Right lung (tissue), 2 donors: ENCODE measurements at regions not wholly inside any gene's neighbourhood (a gene's known extent, or its start where the extent isn't known, plus 50 kb on each side); places are given as distances from the start of the nearest gene placed in this dataset.

Source experiments
- DNase-seq, 2 donors: peaks; one replicate each; pipeline ENCODE4 v3.0.0-alpha.2; 2013

- no peak for DNase-seq
Observed at GRCh38 chr2:129698593-129698992, 280.9 kb upstream of the RAB6C start.

- DNase-seq = no peak
Observed at GRCh38 chr2:129699781-129700573, 279.5 kb upstream of the RAB6C start.

- DNase-seq = no peak
Observed at GRCh38 chr2:129702416-129703176, 276.9 kb upstream of the RAB6C start.

GRCh38 chr2:129705085-129705484 is 274.4 kb upstream of the RAB6C start:
- DNase-seq = no peak

- DNase-seq = no peak
Observed at GRCh38 chr2:129707800-129708199, 271.7 kb upstream of the RAB6C start.

- DNase-seq = no peak
Observed at GRCh38 chr2:129708221-129708967, 271.1 kb upstream of the RAB6C start.

- DNase-seq = no peak
Observed at GRCh38 chr2:129709001-129709955, 270.2 kb upstream of the RAB6C start.

GRCh38 chr2:129709956-129710598 is 269.4 kb upstream of the RAB6C start:
- no peak for DNase-seq

- DNase-seq = no peak
Observed at GRCh38 chr2:129710670-129711495, 268.6 kb upstream of the RAB6C start.

- no peak for DNase-seq
Observed at GRCh38 chr2:129711816-129712675, 267.4 kb upstream of the RAB6C start.

GRCh38 chr2:129712676-129712985 is 266.8 kb upstream of the RAB6C start:
- no peak for DNase-seq

- DNase-seq = no peak
Observed at GRCh38 chr2:129713337-129713736, 266.1 kb upstream of the RAB6C start.

- no peak for DNase-seq
Observed at GRCh38 chr2:129716781-129717559, 262.5 kb upstream of the RAB6C start.

- DNase-seq = no peak
Observed at GRCh38 chr2:129717560-129718130, 261.8 kb upstream of the RAB6C start.

- DNase-seq = no peak
Observed at GRCh38 chr2:129719335-129719734, 260.1 kb upstream of the RAB6C start.

GRCh38 chr2:129720360-129720759 is 259.1 kb upstream of the RAB6C start:
- no peak for DNase-seq

- DNase-seq = no peak
Observed at GRCh38 chr2:129720761-129721160, 258.7 kb upstream of the RAB6C start.

- DNase-seq = no peak
Observed at GRCh38 chr2:129721236-129721635, 258.2 kb upstream of the RAB6C start.
